HPDE6-E6E7 (cell line): ENCODE measurements at regions not wholly inside any gene's neighbourhood (a gene's known extent, or its start where the extent isn't known, plus 50 kb on each side); places are given as distances from the start of the nearest gene placed in this dataset.

Experiments used
- DNase-seq: peaks from one replicate; pipeline ENCODE4 v3.0.0; 2011; ENCODE audit warnings: missing footprints; ENCODE audit errors: extremely low spot score

- no peak for DNase-seq
Measured at GRCh38 chr2:104443145-104443544, 410.8 kb upstream of the POU3F3 start.

GRCh38 chr2:104444392-104444791 is 409.5 kb upstream of the POU3F3 start:
- DNase-seq = no peak

- DNase-seq = no peak
Measured at GRCh38 chr2:104444889-104445288, 409.0 kb upstream of the POU3F3 start.

GRCh38 chr2:104447831-104448434 is 406.0 kb upstream of the POU3F3 start:
- DNase-seq = no peak

GRCh38 chr2:104448661-104449440 is 405.1 kb upstream of the POU3F3 start:
- no peak for DNase-seq

- no peak for DNase-seq
Measured at GRCh38 chr2:104452558-104452957, 401.4 kb upstream of the POU3F3 start.

- no peak for DNase-seq
Measured at GRCh38 chr2:104462731-104463130, 391.2 kb upstream of the POU3F3 start.

- DNase-seq = no peak
Measured at GRCh38 chr2:104465981-104466380, 387.9 kb upstream of the POU3F3 start.

GRCh38 chr2:104468846-104469245 is 385.1 kb upstream of the POU3F3 start:
- no peak for DNase-seq

GRCh38 chr2:104472076-104472475 is 381.8 kb upstream of the POU3F3 start:
- no peak for DNase-seq

GRCh38 chr2:104473546-104473945 is 380.4 kb upstream of the POU3F3 start:
- no peak for DNase-seq

GRCh38 chr2:104474716-104475115 is 379.2 kb upstream of the POU3F3 start:
- no peak for DNase-seq

GRCh38 chr2:104476075-104476474 is 377.8 kb upstream of the POU3F3 start:
- DNase-seq = no peak

GRCh38 chr2:104476563-104476988 is 377.3 kb upstream of the POU3F3 start:
- no peak for DNase-seq

- DNase-seq = no peak
Measured at GRCh38 chr2:104481341-104481740, 372.6 kb upstream of the POU3F3 start.

- DNase-seq = no peak
Measured at GRCh38 chr2:104487366-104487765, 366.5 kb upstream of the POU3F3 start.

GRCh38 chr2:104493698-104494097 is 360.2 kb upstream of the POU3F3 start:
- DNase-seq = no peak

GRCh38 chr2:104501342-104501741 is 352.6 kb upstream of the POU3F3 start:
- DNase-seq = no peak

GRCh38 chr2:104501929-104502328 is 352.0 kb upstream of the POU3F3 start:
- no peak for DNase-seq

GRCh38 chr2:104502901-104503300 is 351.0 kb upstream of the POU3F3 start:
- DNase-seq = no peak

GRCh38 chr2:104504331-104505073 is 349.4 kb upstream of the POU3F3 start:
- no peak for DNase-seq

GRCh38 chr2:104518256-104518655 is 335.7 kb upstream of the POU3F3 start:
- no peak for DNase-seq

GRCh38 chr2:104521247-104521646 is 332.7 kb upstream of the POU3F3 start:
- DNase-seq = no peak
